ENCODE measurements at regions not wholly inside any gene's neighbourhood (a gene's known extent, or its start where the extent isn't known, plus 50 kb on each side); places are given as distances from the start of the nearest gene placed in this dataset.

- TF ChIP-seq CTCF (IDR thresholded peaks at IDR 0.05; ENCODE audit: poor library complexity) (no peak), EZH2 (IDR thresholded peaks at IDR 0.05; ENCODE audit: borderline replicate concordance) (no peak)
These were observed 361.7 kb downstream of the TAF11L14 start for GRCh38 chr5:17995997-17996396.
